Vagina (tissue), 2 donors: ENCODE measurements at regions not wholly inside any gene's neighbourhood (a gene's known extent, or its start where the extent isn't known, plus 50 kb on each side); places are given as distances from the start of the nearest gene placed in this dataset.
A peak's percentile ranks its signal among the peaks of the same experiment; 100 is the strongest.
"Not testable (repeated sequence)": the region's sequence is repeated elsewhere in the genome, so short reads cannot be mapped to it uniquely, and the experiment has no call there.

Source experiments
- DNase-seq, 2 donors: peaks; one replicate each; pipeline ENCODE4 v3.0.0-alpha.2; 2017; ENCODE audit errors: extremely low spot score in 2 of 2
- H3K27ac ChIP-seq: fragments of 200-600 bp; sonication (generic); one replicate; pipeline ENCODE4 v1.5.1; 2019
- H3K27me3 ChIP-seq: fragments of 200-600 bp; sonication (generic); one replicate; pipeline ENCODE4 v1.5.1; 2019
- H3K36me3 ChIP-seq, 2 donors: fragments of 200-600 bp; sonication (generic); one replicate each; pipeline ENCODE4 v1.5.1; 2017 to 2019
- H3K4me1 ChIP-seq: fragments of 200-600 bp; sonication (generic); one replicate; pipeline ENCODE4 v1.5.1; 2019
- H3K4me3 ChIP-seq, 2 donors: fragments of 200-600 bp; sonication (generic); 1 replicate in 1 of 2; 2 replicates in 1 of 2; pipeline ENCODE4 v1.5.1; 2016 to 2019
- H3K9me3 ChIP-seq: fragments of 200-600 bp; sonication (generic); one replicate; pipeline ENCODE4 v1.5.1; 2019
- POLR2A ChIP-seq, 2 donors: fragments of 450-650 bp; IDR thresholded peaks; one replicate each; pipeline ENCODE4 v1.6.1; 2017; ENCODE audit warnings: antibody characterized with exemption in 2 of 2, mild to moderate bottlenecking in 2 of 2, moderate library complexity in 2 of 2
- POLR2AphosphoS5 ChIP-seq, 2 donors: sonication (generic); formaldehyde crosslinking; IDR thresholded peaks; one replicate each; pipeline ENCODE4 v1.9.0; 2017; ENCODE audit warnings: antibody characterized with exemption in 2 of 2, mild to moderate bottlenecking in 2 of 2, low read depth in 1 of 2; ENCODE audit not compliant: insufficient read depth in 1 of 2
- intact Hi-C: fragments of 100-400 bp; cut with DNase I; formaldehyde crosslinking; loops from one replicate; pipeline ENCODE4 v1.15.1; 2023
- TF ChIP-seq, protein P1 (sequence below), 3 experiments: fragments of 450-650 bp in 2 of 3; fragments of 200-600 bp in 1 of 3; sonication (generic) in 1 of 3; IDR thresholded peaks; one replicate each; pipeline ENCODE4 v1.5.1; 2017 to 2019; ENCODE audit warnings: antibody characterized with exemption in 3 of 3, mild to moderate bottlenecking in 2 of 3, moderate library complexity in 2 of 3

DNA sequence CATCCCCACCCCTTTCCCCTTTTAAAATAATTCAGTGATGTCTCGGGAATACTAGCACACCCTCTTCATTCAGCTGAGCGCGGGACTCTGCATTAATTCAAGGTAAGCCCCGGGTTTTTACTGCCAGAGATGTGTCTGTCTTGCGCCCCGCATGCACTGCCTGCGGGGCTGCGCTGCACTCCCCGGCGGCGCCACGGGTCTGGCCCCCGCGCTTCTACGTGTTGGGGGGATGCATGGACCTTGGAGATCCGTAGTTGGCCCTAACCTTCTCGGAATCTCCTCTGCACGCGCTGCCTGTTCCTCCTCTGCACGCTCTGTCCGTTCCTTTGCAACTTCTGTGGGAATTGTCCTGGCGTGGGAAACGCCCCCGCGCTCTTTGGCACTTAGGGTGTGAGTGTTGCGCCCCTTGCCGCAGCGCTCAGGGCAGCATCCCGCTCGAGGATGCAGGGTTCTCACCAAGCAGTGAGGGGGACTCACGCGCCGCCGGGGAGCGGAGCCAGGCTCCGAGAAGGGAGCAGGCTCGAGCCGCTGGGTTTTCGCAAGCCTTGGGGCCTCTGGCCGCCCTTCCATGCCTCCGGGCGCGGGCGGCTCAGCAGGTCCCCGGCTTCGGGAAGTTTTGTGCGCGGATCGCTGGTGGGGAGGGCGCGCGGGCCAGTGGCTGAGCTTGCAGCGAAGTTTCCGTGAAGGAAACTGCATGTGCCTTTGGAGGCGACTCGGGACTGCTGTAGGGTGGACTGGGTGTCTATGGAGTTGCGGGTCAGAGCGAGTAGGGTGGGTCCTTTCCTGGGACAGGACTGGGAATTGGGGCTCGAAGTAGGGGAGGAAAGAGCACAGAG is 165.1 kb upstream of the CACNA1E start:
- H3K4me1 ChIP-seq = peaks cover 5% of the 10 kb centered on the region
- peaks cover 4% of the 10 kb centered on the region for H3K27me3 ChIP-seq
- intact Hi-C loops = no loop called here
- TF ChIP-seq, protein P1, sequence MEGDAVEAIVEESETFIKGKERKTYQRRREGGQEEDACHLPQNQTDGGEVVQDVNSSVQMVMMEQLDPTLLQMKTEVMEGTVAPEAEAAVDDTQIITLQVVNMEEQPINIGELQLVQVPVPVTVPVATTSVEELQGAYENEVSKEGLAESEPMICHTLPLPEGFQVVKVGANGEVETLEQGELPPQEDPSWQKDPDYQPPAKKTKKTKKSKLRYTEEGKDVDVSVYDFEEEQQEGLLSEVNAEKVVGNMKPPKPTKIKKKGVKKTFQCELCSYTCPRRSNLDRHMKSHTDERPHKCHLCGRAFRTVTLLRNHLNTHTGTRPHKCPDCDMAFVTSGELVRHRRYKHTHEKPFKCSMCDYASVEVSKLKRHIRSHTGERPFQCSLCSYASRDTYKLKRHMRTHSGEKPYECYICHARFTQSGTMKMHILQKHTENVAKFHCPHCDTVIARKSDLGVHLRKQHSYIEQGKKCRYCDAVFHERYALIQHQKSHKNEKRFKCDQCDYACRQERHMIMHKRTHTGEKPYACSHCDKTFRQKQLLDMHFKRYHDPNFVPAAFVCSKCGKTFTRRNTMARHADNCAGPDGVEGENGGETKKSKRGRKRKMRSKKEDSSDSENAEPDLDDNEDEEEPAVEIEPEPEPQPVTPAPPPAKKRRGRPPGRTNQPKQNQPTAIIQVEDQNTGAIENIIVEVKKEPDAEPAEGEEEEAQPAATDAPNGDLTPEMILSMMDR (IDR thresholded peaks at IDR 0.05) = no peak
- TF ChIP-seq POLR2AphosphoS5 (IDR thresholded peaks at IDR 0.05; ENCODE audit: insufficient read depth in 1 of 2, low read depth in 1 of 2) (no peak), POLR2A (IDR thresholded peaks at IDR 0.05) (no peak)
- DNase-seq = no peak
- no peak overlapping the region for H3K27ac ChIP-seq
- H3K9me3 ChIP-seq = no peaks in the 10 kb centered on the region
- no peak overlapping the region for H3K4me3 ChIP-seq
- H3K36me3 ChIP-seq = no peaks in the 10 kb centered on the region

DNA sequence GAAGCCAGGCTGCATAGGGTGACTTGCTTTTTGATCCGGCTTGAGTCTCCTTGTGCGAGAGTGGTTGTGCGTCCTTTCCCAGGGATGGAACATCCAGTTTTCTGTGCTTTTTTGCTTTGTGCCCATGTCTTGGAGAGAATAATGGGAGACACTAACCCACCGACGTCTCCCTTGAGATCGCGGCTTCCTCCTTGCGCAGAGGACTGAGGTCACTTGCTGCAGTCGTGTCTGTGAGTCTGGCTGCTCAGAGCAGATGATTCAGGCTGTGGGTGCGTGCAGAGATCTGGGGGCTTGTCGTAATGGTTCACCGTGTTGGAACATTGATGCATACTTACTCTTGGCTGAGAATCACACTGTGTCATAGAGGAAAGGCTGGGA is 164.5 kb upstream of the CACNA1E start:
- H3K4me3 ChIP-seq = no peak overlapping the region
- intact Hi-C loops = no loop called here
- H3K36me3 ChIP-seq = no peaks in the 10 kb centered on the region
- no peak overlapping the region for H3K27ac ChIP-seq
- TF ChIP-seq POLR2AphosphoS5 (IDR thresholded peaks at IDR 0.05; ENCODE audit: insufficient read depth in 1 of 2, low read depth in 1 of 2) = no peak
- TF ChIP-seq, protein P1 (IDR thresholded peaks at IDR 0.05) = no peak
- TF ChIP-seq POLR2A (IDR thresholded peaks at IDR 0.05) = no peak
- H3K27me3 ChIP-seq = peaks cover 4% of the 10 kb centered on the region
- peaks cover 5% of the 10 kb centered on the region for H3K4me1 ChIP-seq
- no peak for DNase-seq
- H3K9me3 ChIP-seq = no peaks in the 10 kb centered on the region

DNA sequence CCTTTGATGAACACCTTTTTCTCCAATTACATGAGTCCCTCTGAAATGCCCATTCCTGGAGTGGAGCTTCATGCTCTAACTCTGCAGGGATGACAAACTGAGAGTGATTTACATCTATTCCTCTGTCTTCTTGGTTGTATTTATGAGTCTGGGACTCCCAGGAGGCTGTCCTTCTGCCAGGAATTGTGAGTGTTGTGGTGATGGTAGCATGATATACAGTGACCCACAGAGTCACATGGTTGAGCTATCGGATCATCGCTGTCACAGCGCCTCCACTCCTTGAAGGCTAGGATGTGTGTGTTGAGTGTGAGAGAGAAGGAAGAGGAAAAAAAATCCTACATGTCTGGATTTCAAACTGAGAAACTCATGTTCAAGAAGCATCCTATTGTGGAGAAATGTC is 163.4 kb upstream of the CACNA1E start:
- Histone ChIP-seq H3K36me3 (no peaks in the 10 kb centered on the region), H3K27ac (no peak overlapping the region), H3K27me3 (peaks cover 4% of the 10 kb centered on the region), H3K9me3 (no peaks in the 10 kb centered on the region), H3K4me1 (peaks cover 5% of the 10 kb centered on the region), H3K4me3 (no peak overlapping the region)
- TF ChIP-seq, protein P1 (IDR thresholded peaks at IDR 0.05) = no peak
- no peak for TF ChIP-seq POLR2A (IDR thresholded peaks at IDR 0.05)
- no peak for TF ChIP-seq POLR2AphosphoS5 (IDR thresholded peaks at IDR 0.05; ENCODE audit: insufficient read depth in 1 of 2, low read depth in 1 of 2)
- intact Hi-C loops = no loop called here
- no peak for DNase-seq

- DNase-seq = peak; percentile 61 to 77
- Histone ChIP-seq H3K27me3 (no peaks in the 10 kb centered on the region), H3K4me3 (no peak overlapping the region), H3K4me1 (no peaks in the 10 kb centered on the region), H3K27ac (no peak overlapping the region), H3K36me3 (no peaks in the 10 kb centered on the region), H3K9me3 (no peaks in the 10 kb centered on the region)
- intact Hi-C loops = no loop called here
- TF ChIP-seq POLR2AphosphoS5 (IDR thresholded peaks at IDR 0.05; ENCODE audit: insufficient read depth in 1 of 2, low read depth in 1 of 2) (no peak), POLR2A (IDR thresholded peaks at IDR 0.05) (no peak)
- TF ChIP-seq, protein P1 (IDR thresholded peaks at IDR 0.05) = no peak
These were observed 158.3 kb upstream of the CACNA1E start for GRCh38 chr1:181324797-181325616.

DNA sequence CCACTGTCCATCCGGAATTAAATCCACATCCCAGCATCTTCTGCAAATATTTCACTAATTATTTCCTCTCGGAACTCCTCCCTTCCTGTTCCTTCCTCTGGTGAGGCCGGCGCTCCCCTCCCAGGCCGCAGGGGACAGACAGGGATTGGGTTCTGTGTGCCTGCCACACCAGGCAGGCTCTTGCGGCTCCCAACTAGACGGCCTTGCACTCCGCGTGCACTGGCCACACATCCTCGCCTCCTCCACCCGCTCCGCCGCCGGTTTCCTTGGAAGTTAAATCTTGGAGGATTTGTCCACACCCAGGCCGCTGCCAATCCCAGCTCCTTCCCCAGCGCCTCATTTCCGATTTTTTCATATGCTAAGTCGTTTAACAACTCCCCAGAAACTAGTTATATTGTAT is 157.6 kb upstream of the CACNA1E start:
- H3K4me3 ChIP-seq, intact Hi-C loops, H3K4me1 ChIP-seq, H3K27me3 ChIP-seq, H3K36me3 ChIP-seq, H3K27ac ChIP-seq, H3K9me3 ChIP-seq: not testable (repeated sequence)
- DNase-seq = peak in 1 of 2 donors; percentile 32
